Caco-2 (cell line): ENCODE measurements at regions not wholly inside any gene's neighbourhood (a gene's known extent, or its start where the extent isn't known, plus 50 kb on each side); places are given as distances from the start of the nearest gene placed in this dataset.

ENCODE experiments used
- BruUV-seq: library from RNA; stranded (reverse); fragments of 400-500 nt; replicated peaks from 2 replicates; lab custom pipeline; 2021; lab: Mats Ljungman, UMichigan
- CTCF ChIA-PET: fragments of 300-600 bp; sonication (Branson Sonifier 250); formaldehyde crosslinking; loops from one replicate; lab custom pipeline; 2022; ENCODE audit warnings: antibody characterized with exemption; lab: Charles Lee
- POLR2A ChIA-PET: fragments of 300-600 bp; sonication (Branson Sonifier 250); formaldehyde crosslinking; loops from one replicate; lab custom pipeline; 2022; ENCODE audit warnings: antibody characterized with exemption; lab: Charles Lee
- DNase-seq, 2 experiments: peaks; one replicate each; pipeline versions ENCODE4 v3.0.0 to v3.0.0-alpha.2; 2020 to 2022
- H3K27me3 ChIP-seq: replicated peaks from 2 replicates; pipeline ENCODE4 v1.6.0; 2011; ENCODE audit warnings: low read length; ENCODE audit not compliant: control insufficient read depth, insufficient read depth
- H3K36me3 ChIP-seq: 2 replicates; pipeline ENCODE4 v1.5.1; 2011; ENCODE audit warnings: low read length; ENCODE audit not compliant: control insufficient read depth, insufficient read depth
- H3K4me1 ChIP-seq: fragments of 250-450 bp; sonication (Bioruptor Pico); 2 replicates; pipeline ENCODE4 v1.5.1; 2020; ENCODE audit warnings: mild to moderate bottlenecking
- H3K4me3 ChIP-seq: 2 replicates; pipeline ENCODE4 v1.5.1; 2011; ENCODE audit warnings: low read depth, mild to moderate bottlenecking, control low read depth, low read length
- H3K9me3 ChIP-seq: fragments of 250-450 bp; sonication (Bioruptor Pico); 2 replicates; pipeline ENCODE4 v1.5.1; 2020; ENCODE audit warnings: mild to moderate bottlenecking, moderate library complexity
- H3K27ac Mint-ChIP-seq: one replicate; pipeline ENCODE4 v1.8.0; 2022; ENCODE audit warnings: mixed read lengths; ENCODE audit not compliant: unreplicated experiment
- H3K27me3 Mint-ChIP-seq: one replicate; pipeline ENCODE4 v1.8.0; 2022; ENCODE audit warnings: mixed read lengths; ENCODE audit not compliant: insufficient read depth, unreplicated experiment
- H3K36me3 Mint-ChIP-seq: one replicate; pipeline ENCODE4 v1.8.0; 2022; ENCODE audit warnings: mild to moderate bottlenecking, mixed read lengths; ENCODE audit not compliant: insufficient read depth, unreplicated experiment
- H3K4me1 Mint-ChIP-seq: one replicate; pipeline ENCODE4 v1.8.0; 2022; ENCODE audit warnings: low read depth, mixed read lengths; ENCODE audit not compliant: unreplicated experiment
- H3K4me3 Mint-ChIP-seq: one replicate; pipeline ENCODE4 v1.8.0; 2022; ENCODE audit warnings: mild to moderate bottlenecking, moderate library complexity, mixed read lengths; ENCODE audit not compliant: unreplicated experiment
- H3K9me3 Mint-ChIP-seq: one replicate; pipeline ENCODE4 v1.8.0; 2022; ENCODE audit warnings: mixed read lengths; ENCODE audit not compliant: unreplicated experiment
- intact Hi-C: fragments of 100-400 bp; cut with micrococcal nuclease; formaldehyde crosslinking; loops from one replicate; pipeline ENCODE4 v1.10.0; 2022; ENCODE audit not compliant: unreplicated experiment
- TF ChIP-seq, protein P1 (sequence below), 2 experiments: fragments of 200-600 bp in 1 of 2; IDR thresholded peaks; 1 replicate in 1 of 2; 2 replicates in 1 of 2; pipeline versions ENCODE4 v1.5.1 to v1.8.0; 2011 to 2022; ENCODE audit warnings: antibody characterized with exemption in 1 of 2, control low read depth in 1 of 2, inconsistent platforms in 1 of 2, low read depth in 1 of 2, low read length in 1 of 2, mild to moderate bottlenecking in 1 of 2, moderate library complexity in 1 of 2; ENCODE audit not compliant: insufficient read depth in 1 of 2, severe bottlenecking in 1 of 2, unreplicated experiment in 1 of 2

DNA sequence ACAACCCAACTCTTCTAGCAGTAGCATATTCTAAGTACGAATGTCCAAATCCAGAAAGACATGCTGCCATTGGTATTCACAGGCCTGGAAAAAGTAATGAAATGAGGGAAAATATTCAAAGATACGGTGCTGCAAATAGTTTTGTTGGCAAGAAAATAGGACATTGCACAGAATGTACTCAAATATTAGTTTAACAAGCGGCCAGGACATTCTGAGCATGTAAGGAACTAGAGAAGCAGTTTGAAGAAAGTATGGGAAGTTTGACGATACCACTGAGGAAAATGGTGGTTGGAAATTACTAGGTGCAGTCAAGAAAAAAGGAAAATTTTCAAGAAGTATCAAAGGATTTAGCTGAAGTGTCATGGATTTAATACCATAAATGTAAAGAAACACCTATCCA, 468.0 kb upstream of the GRIN3A start:
- TF ChIP-seq, protein P1, sequence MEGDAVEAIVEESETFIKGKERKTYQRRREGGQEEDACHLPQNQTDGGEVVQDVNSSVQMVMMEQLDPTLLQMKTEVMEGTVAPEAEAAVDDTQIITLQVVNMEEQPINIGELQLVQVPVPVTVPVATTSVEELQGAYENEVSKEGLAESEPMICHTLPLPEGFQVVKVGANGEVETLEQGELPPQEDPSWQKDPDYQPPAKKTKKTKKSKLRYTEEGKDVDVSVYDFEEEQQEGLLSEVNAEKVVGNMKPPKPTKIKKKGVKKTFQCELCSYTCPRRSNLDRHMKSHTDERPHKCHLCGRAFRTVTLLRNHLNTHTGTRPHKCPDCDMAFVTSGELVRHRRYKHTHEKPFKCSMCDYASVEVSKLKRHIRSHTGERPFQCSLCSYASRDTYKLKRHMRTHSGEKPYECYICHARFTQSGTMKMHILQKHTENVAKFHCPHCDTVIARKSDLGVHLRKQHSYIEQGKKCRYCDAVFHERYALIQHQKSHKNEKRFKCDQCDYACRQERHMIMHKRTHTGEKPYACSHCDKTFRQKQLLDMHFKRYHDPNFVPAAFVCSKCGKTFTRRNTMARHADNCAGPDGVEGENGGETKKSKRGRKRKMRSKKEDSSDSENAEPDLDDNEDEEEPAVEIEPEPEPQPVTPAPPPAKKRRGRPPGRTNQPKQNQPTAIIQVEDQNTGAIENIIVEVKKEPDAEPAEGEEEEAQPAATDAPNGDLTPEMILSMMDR (IDR thresholded peaks at IDR 0.05; ENCODE audit: insufficient read depth in 1 of 2, low read depth in 1 of 2, low read length in 1 of 2, severe bottlenecking in 1 of 2, unreplicated experiment in 1 of 2): no peak
- intact Hi-C loops: no loop called here
- Histone ChIP-seq H3K27me3 (no peaks in the 10 kb centered on the region), H3K36me3 (no peaks in the 10 kb centered on the region), H3K4me3 (no peak overlapping the region), H3K9me3 (no peaks in the 10 kb centered on the region), H3K4me1 (no peaks in the 10 kb centered on the region)
- Mint-ChIP-seq H3K4me3 (no peak overlapping the region), H3K9me3 (no peaks in the 10 kb centered on the region), H3K27me3 (no peaks in the 10 kb centered on the region), H3K27ac (no peak overlapping the region), H3K4me1 (no peaks in the 10 kb centered on the region), H3K36me3 (no peaks in the 10 kb centered on the region)
- BruUV-seq: no TSS peak
- DNase-seq: no peak
- CTCF ChIA-PET: no interaction called here
- POLR2A ChIA-PET: no interaction called here

DNA sequence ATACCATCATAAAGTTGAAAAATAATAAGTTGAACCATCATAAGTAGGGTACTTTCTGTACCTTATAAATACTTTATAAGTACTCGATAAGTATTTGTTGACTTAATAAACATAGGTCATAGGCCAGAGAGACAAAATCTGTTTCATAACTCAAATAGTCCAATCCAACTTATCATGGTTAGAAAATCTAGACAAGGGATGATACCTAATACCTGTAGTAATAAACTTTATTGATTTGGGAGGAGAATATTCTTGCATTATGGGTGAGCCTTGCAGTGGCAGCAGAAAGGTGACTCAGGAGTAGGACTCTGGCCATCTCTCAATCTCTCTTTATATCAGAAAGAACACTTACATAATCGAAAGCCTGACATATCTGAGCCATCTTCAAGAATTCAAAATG, 466.8 kb upstream of the GRIN3A start:
- H3K4me3 Mint-ChIP-seq: no peak overlapping the region
- no peaks in the 10 kb centered on the region for H3K9me3 Mint-ChIP-seq
- H3K27me3 ChIP-seq: no peaks in the 10 kb centered on the region
- no peak for DNase-seq
- no peaks in the 10 kb centered on the region for H3K27me3 Mint-ChIP-seq
- H3K36me3 Mint-ChIP-seq: no peaks in the 10 kb centered on the region
- no peaks in the 10 kb centered on the region for H3K36me3 ChIP-seq
- ChIA-PET CTCF (no interaction called here), POLR2A (no interaction called here)
- H3K4me1 ChIP-seq: no peaks in the 10 kb centered on the region
- TF ChIP-seq, protein P1 (IDR thresholded peaks at IDR 0.05; ENCODE audit: insufficient read depth in 1 of 2, low read depth in 1 of 2, low read length in 1 of 2, severe bottlenecking in 1 of 2, unreplicated experiment in 1 of 2): no peak
- intact Hi-C loops: no loop called here
- no peak overlapping the region for H3K27ac Mint-ChIP-seq
- no TSS peak for BruUV-seq
- no peaks in the 10 kb centered on the region for H3K9me3 ChIP-seq
- no peaks in the 10 kb centered on the region for H3K4me1 Mint-ChIP-seq
- H3K4me3 ChIP-seq: no peak overlapping the region

DNA sequence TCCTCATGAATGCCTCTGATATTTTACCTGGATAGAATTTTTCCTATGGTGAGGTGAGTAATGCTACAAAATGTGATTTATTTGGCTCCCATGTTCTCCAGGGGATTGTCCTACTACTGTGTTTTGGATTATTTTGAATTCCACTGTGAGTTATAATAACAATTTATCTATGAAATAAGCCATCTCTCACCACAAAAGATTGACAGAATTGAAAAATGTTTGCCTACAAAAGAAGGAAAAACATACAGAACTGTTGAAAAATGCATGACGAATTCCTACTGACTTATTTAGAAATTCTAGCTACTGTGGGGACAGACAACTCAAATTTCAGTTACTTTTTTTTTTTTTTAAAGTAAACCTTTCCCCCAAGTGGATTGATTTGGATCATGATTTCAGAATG, 463.7 kb upstream of the GRIN3A start:
- Mint-ChIP-seq H3K4me3 (no peak overlapping the region), H3K36me3 (no peaks in the 10 kb centered on the region), H3K9me3 (no peaks in the 10 kb centered on the region), H3K27me3 (no peaks in the 10 kb centered on the region), H3K27ac (no peak overlapping the region), H3K4me1 (no peaks in the 10 kb centered on the region)
- Histone ChIP-seq H3K4me3 (no peak overlapping the region), H3K9me3 (no peaks in the 10 kb centered on the region), H3K36me3 (no peaks in the 10 kb centered on the region), H3K4me1 (no peaks in the 10 kb centered on the region), H3K27me3 (no peaks in the 10 kb centered on the region)
- CTCF ChIA-PET: no interaction called here
- intact Hi-C loops: no loop called here
- DNase-seq: no peak
- TF ChIP-seq, protein P1 (IDR thresholded peaks at IDR 0.05; ENCODE audit: insufficient read depth in 1 of 2, low read depth in 1 of 2, low read length in 1 of 2, severe bottlenecking in 1 of 2, unreplicated experiment in 1 of 2): no peak
- POLR2A ChIA-PET: no interaction called here
- no TSS peak for BruUV-seq
